ENCODE measurements at regions not wholly inside any gene's neighbourhood (a gene's known extent, or its start where the extent isn't known, plus 50 kb on each side); places are given as distances from the start of the nearest gene placed in this dataset.

DNA sequence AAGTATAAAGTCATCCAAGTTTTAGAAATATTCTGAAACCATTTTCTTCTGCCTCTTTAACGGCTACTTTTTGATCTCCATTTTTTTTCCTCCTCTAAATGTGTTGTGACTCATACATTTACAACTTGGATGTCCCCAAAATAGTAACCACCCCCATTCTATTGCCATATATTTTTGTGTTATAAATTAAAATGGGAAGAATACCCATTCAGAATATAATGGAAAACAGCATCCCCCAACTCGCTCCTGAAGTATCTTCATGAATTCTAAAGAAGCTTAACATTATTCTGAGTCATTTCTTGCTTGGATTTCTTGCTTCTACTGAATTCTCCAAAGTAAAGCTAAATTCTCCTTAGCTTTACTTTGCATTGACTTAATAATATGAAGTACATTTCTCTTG lies 92.0 kb upstream of the PTPN13 start:
- TF ChIP-seq, protein P1, sequence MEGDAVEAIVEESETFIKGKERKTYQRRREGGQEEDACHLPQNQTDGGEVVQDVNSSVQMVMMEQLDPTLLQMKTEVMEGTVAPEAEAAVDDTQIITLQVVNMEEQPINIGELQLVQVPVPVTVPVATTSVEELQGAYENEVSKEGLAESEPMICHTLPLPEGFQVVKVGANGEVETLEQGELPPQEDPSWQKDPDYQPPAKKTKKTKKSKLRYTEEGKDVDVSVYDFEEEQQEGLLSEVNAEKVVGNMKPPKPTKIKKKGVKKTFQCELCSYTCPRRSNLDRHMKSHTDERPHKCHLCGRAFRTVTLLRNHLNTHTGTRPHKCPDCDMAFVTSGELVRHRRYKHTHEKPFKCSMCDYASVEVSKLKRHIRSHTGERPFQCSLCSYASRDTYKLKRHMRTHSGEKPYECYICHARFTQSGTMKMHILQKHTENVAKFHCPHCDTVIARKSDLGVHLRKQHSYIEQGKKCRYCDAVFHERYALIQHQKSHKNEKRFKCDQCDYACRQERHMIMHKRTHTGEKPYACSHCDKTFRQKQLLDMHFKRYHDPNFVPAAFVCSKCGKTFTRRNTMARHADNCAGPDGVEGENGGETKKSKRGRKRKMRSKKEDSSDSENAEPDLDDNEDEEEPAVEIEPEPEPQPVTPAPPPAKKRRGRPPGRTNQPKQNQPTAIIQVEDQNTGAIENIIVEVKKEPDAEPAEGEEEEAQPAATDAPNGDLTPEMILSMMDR (IDR thresholded peaks at IDR 0.05), result no peak
- TF ChIP-seq, protein P2, sequence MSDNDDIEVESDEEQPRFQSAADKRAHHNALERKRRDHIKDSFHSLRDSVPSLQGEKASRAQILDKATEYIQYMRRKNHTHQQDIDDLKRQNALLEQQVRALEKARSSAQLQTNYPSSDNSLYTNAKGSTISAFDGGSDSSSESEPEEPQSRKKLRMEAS (CRISPR knock-in tag; IDR thresholded peaks at IDR 0.05), result no peak
- TF ChIP-seq, protein P3, sequence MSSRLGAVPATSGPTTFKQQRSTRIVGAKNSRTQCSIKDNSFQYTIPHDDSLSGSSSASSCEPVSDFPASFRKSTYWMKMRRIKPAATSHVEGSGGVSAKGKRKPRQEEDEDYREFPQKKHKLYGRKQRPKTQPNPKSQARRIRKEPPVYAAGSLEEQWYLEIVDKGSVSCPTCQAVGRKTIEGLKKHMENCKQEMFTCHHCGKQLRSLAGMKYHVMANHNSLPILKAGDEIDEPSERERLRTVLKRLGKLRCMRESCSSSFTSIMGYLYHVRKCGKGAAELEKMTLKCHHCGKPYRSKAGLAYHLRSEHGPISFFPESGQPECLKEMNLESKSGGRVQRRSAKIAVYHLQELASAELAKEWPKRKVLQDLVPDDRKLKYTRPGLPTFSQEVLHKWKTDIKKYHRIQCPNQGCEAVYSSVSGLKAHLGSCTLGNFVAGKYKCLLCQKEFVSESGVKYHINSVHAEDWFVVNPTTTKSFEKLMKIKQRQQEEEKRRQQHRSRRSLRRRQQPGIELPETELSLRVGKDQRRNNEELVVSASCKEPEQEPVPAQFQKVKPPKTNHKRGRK (CRISPR knock-in tag; IDR thresholded peaks at IDR 0.05; ENCODE audit: borderline replicate concordance), result no peak
- TF ChIP-seq FOXJ3 (CRISPR knock-in tag; IDR thresholded peaks at IDR 0.05; ENCODE audit: borderline replicate concordance) (no peak), ZNF423 (CRISPR knock-in tag; IDR thresholded peaks at IDR 0.05) (no peak), SMAD4 (CRISPR knock-in tag; IDR thresholded peaks at IDR 0.05) (no peak), SP1 (CRISPR knock-in tag; conservative IDR thresholded peaks at IDR 0.05) (no peak), NFYB (CRISPR knock-in tag; conservative IDR thresholded peaks at IDR 0.05; ENCODE audit: low read depth) (no peak), ZNF232 (CRISPR knock-in tag; IDR thresholded peaks at IDR 0.05) (no peak)
- TF ChIP-seq, protein P4, sequence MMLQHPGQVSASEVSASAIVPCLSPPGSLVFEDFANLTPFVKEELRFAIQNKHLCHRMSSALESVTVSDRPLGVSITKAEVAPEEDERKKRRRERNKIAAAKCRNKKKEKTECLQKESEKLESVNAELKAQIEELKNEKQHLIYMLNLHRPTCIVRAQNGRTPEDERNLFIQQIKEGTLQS (CRISPR knock-in tag; conservative IDR thresholded peaks at IDR 0.05), result no peak
